SK-N-SH (cell line): ENCODE measurements at regions not wholly inside any gene's neighbourhood (a gene's known extent, or its start where the extent isn't known, plus 50 kb on each side); places are given as distances from the start of the nearest gene placed in this dataset.

ENCODE experiments used
- CTCF ChIA-PET: fragments of 300-600, 350-600 bp; formaldehyde crosslinking; extraction: SDS; loops from one replicate; lab custom pipeline; 2021; lab: Yijun Ruan, JAX
- POLR2A ChIA-PET: fragments of 350-600 bp; sonication (Branson Sonifier 250); formaldehyde crosslinking; extraction: SDS; loops from one replicate; lab custom pipeline; 2020; ENCODE audit warnings: antibody characterized with exemption, inconsistent platforms; lab: Yijun Ruan, JAX
- DNase-seq: peaks from one replicate; pipeline ENCODE4 v3.0.0; 2012
- H2AFZ ChIP-seq: fragments of 200-600 bp; sonication (generic); 2 replicates; pipeline ENCODE4 v1.8.1; 2016; ENCODE audit warnings: antibody characterized with exemption, mild to moderate bottlenecking, low read depth
- H3F3A ChIP-seq: fragments of 200-600 bp; sonication (generic); replicated peaks from 2 replicates; pipeline ENCODE3; 2016; ENCODE audit warnings: antibody characterized with exemption, mild to moderate bottlenecking; ENCODE audit not compliant: insufficient read depth
- H3K27ac ChIP-seq, 2 experiments: fragments of 200-500 bp in 1 of 2; fragments of 200-600 bp in 1 of 2; sonication (Bioruptor generic) in 1 of 2; sonication (generic), shearing (Covaris generic) in 1 of 2; 2 replicates each; pipeline versions ENCODE4 v1.5.1 to v1.6.1; 2014 to 2016; ENCODE audit warnings: low read depth in 2 of 2, inconsistent platforms in 1 of 2, low read length in 1 of 2, mild to moderate bottlenecking in 1 of 2, mixed read lengths in 1 of 2
- H3K27me3 ChIP-seq: fragments of 200-600 bp; sonication (generic), shearing (Covaris generic); 2 replicates; pipeline ENCODE4 v1.6.1; 2016; ENCODE audit warnings: mixed run types; ENCODE audit not compliant: insufficient read depth
- H3K36me3 ChIP-seq, 2 experiments: fragments of 200-500 bp in 1 of 2; fragments of 200-600 bp in 1 of 2; sonication (Bioruptor generic) in 1 of 2; sonication (generic) in 1 of 2; replicated peaks in 1 of 2; 2 replicates each; pipeline versions ENCODE3 to v1.5.1; 2014 to 2016; ENCODE audit warnings: low read length in 1 of 2, mild to moderate bottlenecking in 1 of 2; ENCODE audit not compliant: insufficient read depth in 2 of 2, control insufficient read depth in 1 of 2
- H3K4me1 ChIP-seq, 2 experiments: fragments of 200-500 bp in 1 of 2; fragments of 200-600 bp in 1 of 2; sonication (Bioruptor generic) in 1 of 2; sonication (generic), shearing (Covaris generic) in 1 of 2; 2 replicates each; pipeline versions ENCODE4 v1.5.1 to v1.6.1; 2014 to 2016; ENCODE audit warnings: low read depth in 1 of 2, low read length in 1 of 2, mixed run types in 1 of 2; ENCODE audit not compliant: insufficient read depth in 2 of 2, control insufficient read depth in 1 of 2
- H3K4me2 ChIP-seq: fragments of 200-600 bp; sonication (generic), shearing (Covaris generic); 2 replicates; pipeline ENCODE4 v1.6.1; 2017; ENCODE audit warnings: mixed run types
- H3K4me3 ChIP-seq, 2 experiments: fragments of 200-500 bp in 1 of 2; fragments of 200-600 bp in 1 of 2; sonication (Bioruptor generic) in 1 of 2; sonication (generic), shearing (Covaris generic) in 1 of 2; 2 replicates each; pipeline versions ENCODE4 v1.5.1 to v1.8.1; 2014 to 2016; ENCODE audit warnings: low read depth in 2 of 2, inconsistent platforms in 1 of 2, low read length in 1 of 2, mild to moderate bottlenecking in 1 of 2, mixed read lengths in 1 of 2, moderate library complexity in 1 of 2
- H3K79me2 ChIP-seq: fragments of 200-600 bp; sonication (generic); 2 replicates; pipeline ENCODE4 v1.8.1; 2017; ENCODE audit warnings: mild to moderate bottlenecking; ENCODE audit not compliant: insufficient read depth
- H3K9ac ChIP-seq: fragments of 200-600 bp; sonication (generic); 2 replicates; pipeline ENCODE4 v1.6.1; 2017; ENCODE audit warnings: mixed run types
- H3K9me2 ChIP-seq: fragments of 200-600 bp; sonication (generic); 2 replicates; pipeline ENCODE4 v1.6.1; 2017; ENCODE audit warnings: mixed run types
- H3K9me3 ChIP-seq: fragments of 200-600 bp; sonication (generic); 2 replicates; pipeline ENCODE4 v1.6.1; 2017; ENCODE audit warnings: mixed run types, mild to moderate bottlenecking, moderate library complexity
- H4K20me1 ChIP-seq: fragments of 200-600 bp; sonication (generic); 2 replicates; pipeline ENCODE4 v1.6.1; 2017; ENCODE audit warnings: mild to moderate bottlenecking, mixed run types; ENCODE audit not compliant: insufficient read depth
- CHD2 ChIP-seq: fragments of 150-350 bp; IDR thresholded peaks from 2 replicates; pipeline ENCODE4 v1.6.1; 2018; ENCODE audit warnings: low read length; ENCODE audit not compliant: partially characterized antibody
- ELF1 ChIP-seq: IDR thresholded peaks from 2 replicates; pipeline ENCODE4 v1.4.0; 2012
- EP300 ChIP-seq, 2 experiments: IDR thresholded peaks; 2 replicates each; pipeline versions ENCODE4 v1.4.0 to v1.6.1; 2012; ENCODE audit warnings: borderline replicate concordance in 1 of 2, low read depth in 1 of 2, low read length in 1 of 2
- EZH2phosphoT487 ChIP-seq: fragments of 200-600 bp; sonication (generic); IDR thresholded peaks from 2 replicates; pipeline ENCODE4 v1.6.1; 2017; ENCODE audit warnings: low read depth, mixed run types, mild to moderate bottlenecking, antibody characterized with exemption, moderate library complexity, borderline replicate concordance
- FOXM1 ChIP-seq: IDR thresholded peaks from 2 replicates; pipeline ENCODE4 v1.4.0; 2012; ENCODE audit warnings: low read depth, mild to moderate bottlenecking
- GABPA ChIP-seq: IDR thresholded peaks from 2 replicates; pipeline ENCODE4 v1.4.0; 2012; ENCODE audit warnings: low read depth, mild to moderate bottlenecking
- GATA2 ChIP-seq: sonication (generic); formaldehyde crosslinking; IDR thresholded peaks from 2 replicates; pipeline ENCODE4 v1.5.0; 2020; ENCODE audit warnings: mild to moderate bottlenecking, missing genetic modification reagents
- JUND ChIP-seq: IDR thresholded peaks from 2 replicates; pipeline ENCODE4 v1.4.0; 2012
- MAX ChIP-seq: IDR thresholded peaks from 2 replicates; pipeline ENCODE4 v1.4.0; 2012; ENCODE audit warnings: low read depth
- MEF2A ChIP-seq: IDR thresholded peaks from 2 replicates; pipeline ENCODE4 v1.4.0; 2012; ENCODE audit warnings: low read depth, borderline replicate concordance
- MXI1 ChIP-seq: IDR thresholded peaks from 2 replicates; pipeline ENCODE4 v1.6.1; 2012; ENCODE audit warnings: mild to moderate bottlenecking, low read depth, low read length, improper control_type of control experiment
- NFIC ChIP-seq: IDR thresholded peaks from 2 replicates; pipeline ENCODE4 v1.4.0; 2012; ENCODE audit warnings: borderline replicate concordance
- NRF1 ChIP-seq: IDR thresholded peaks from 2 replicates; pipeline ENCODE4 v1.6.1; 2012; ENCODE audit warnings: low read depth, mild to moderate bottlenecking, low read length
- RFX5 ChIP-seq: IDR thresholded peaks from 2 replicates; pipeline ENCODE4 v1.6.1; 2012; ENCODE audit warnings: mild to moderate bottlenecking, improper control_type of control experiment, low read length
- RXRA ChIP-seq: IDR thresholded peaks from 2 replicates; pipeline ENCODE4 v1.4.0; 2012; ENCODE audit warnings: low read depth, mild to moderate bottlenecking, borderline replicate concordance
- SMC3 ChIP-seq: IDR thresholded peaks from 2 replicates; pipeline ENCODE4 v1.6.1; 2012; ENCODE audit warnings: low read depth, low read length, improper control_type of control experiment
- TAF1 ChIP-seq: IDR thresholded peaks from 2 replicates; pipeline ENCODE4 v1.6.1; 2012; ENCODE audit warnings: low read depth, mild to moderate bottlenecking, low read length, moderate library complexity, borderline replicate concordance
- TCF12 ChIP-seq: IDR thresholded peaks from 2 replicates; pipeline ENCODE4 v1.4.0; 2012
- TEAD4 ChIP-seq: IDR thresholded peaks from 2 replicates; pipeline ENCODE4 v1.4.0; 2012; ENCODE audit warnings: mild to moderate bottlenecking, borderline replicate concordance; ENCODE audit not compliant: insufficient read depth
- USF1 ChIP-seq: IDR thresholded peaks from 2 replicates; pipeline ENCODE4 v1.4.0; 2012; ENCODE audit warnings: low read depth, borderline replicate concordance
- USF2 ChIP-seq: fragments of 150-350 bp; IDR thresholded peaks from 2 replicates; pipeline ENCODE4 v1.6.1; 2017; ENCODE audit warnings: antibody characterized with exemption, low read length, low read depth, borderline replicate concordance
- YY1 ChIP-seq: IDR thresholded peaks from 2 replicates; pipeline ENCODE4 v1.4.0; 2012; ENCODE audit warnings: low read depth, mild to moderate bottlenecking
- ZBTB33 ChIP-seq: IDR thresholded peaks from 2 replicates; pipeline ENCODE4 v1.4.0; 2012; ENCODE audit warnings: low read depth, borderline replicate concordance
- WGBS: methylation state at CpG from one replicate; pipeline ENCODE4 v1.1.6; 2017; ENCODE audit warnings: low lambda C conversion rate; 5-methylcytosine and 5-hydroxymethylcytosine counted together
- TF ChIP-seq, protein P1 (sequence below): IDR thresholded peaks from 2 replicates; pipeline ENCODE4; 2012

DNA sequence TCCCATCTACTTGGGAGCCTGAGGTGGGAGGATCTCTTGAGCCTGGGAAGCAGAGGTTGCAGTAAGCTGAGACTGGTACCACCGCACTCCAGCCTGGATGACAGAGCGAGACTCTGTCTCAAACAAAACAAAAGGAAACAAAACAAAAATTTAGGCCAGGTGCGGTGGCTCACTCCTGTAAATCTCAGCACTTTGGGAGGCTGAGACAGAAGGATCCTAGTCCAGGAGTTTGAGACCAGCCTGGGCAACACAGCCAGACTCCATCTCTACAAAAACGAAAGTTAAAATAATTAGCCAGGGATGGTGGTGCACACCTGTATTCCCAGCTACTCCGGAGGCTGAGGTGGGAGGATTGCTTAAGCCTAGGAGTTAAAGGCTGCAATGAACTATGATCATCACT is 183.2 kb upstream of the ZNF217 start:
- H3K36me3 ChIP-seq = no peaks in the 10 kb centered on the region
- no peak for TF ChIP-seq MAX
- TF ChIP-seq JUND = no peak
- no peak for TF ChIP-seq EZH2phosphoT487
- TF ChIP-seq, protein P1, sequence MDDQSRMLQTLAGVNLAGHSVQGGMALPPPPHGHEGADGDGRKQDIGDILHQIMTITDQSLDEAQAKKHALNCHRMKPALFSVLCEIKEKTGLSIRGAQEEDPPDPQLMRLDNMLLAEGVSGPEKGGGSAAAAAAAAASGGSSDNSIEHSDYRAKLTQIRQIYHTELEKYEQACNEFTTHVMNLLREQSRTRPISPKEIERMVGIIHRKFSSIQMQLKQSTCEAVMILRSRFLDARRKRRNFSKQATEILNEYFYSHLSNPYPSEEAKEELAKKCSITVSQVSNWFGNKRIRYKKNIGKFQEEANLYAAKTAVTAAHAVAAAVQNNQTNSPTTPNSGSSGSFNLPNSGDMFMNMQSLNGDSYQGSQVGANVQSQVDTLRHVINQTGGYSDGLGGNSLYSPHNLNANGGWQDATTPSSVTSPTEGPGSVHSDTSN = no peak
- no peak for TF ChIP-seq FOXM1
- TF ChIP-seq NRF1 = no peak
- no peak for TF ChIP-seq CHD2
- no peak for TF ChIP-seq TEAD4
- no peak for TF ChIP-seq TAF1
- WGBS = 96% methylated on average over 5 of the region's 5 CpGs
- H2AFZ ChIP-seq = no peak overlapping the region
- no peaks in the 10 kb centered on the region for H3K27me3 ChIP-seq
- no peak overlapping the region for H3K9ac ChIP-seq
- peaks cover 28% of the 10 kb centered on the region for H3F3A ChIP-seq
- H3K9me3 ChIP-seq = no peaks in the 10 kb centered on the region
- H3K4me3 ChIP-seq = no peak overlapping the region
- no peaks in the 10 kb centered on the region for H4K20me1 ChIP-seq
- H3K4me2 ChIP-seq = no peak overlapping the region
- peak overlapping the region in 1 of 2 experiments; percentile 100; a peak in 1 of 4 replicates for H3K27ac ChIP-seq
- POLR2A ChIA-PET = no interaction called here
- peaks cover 5% of the 10 kb centered on the region; the same call in 1 of the 2 replicates for H3K79me2 ChIP-seq
- CTCF ChIA-PET = interaction anchor here (1.4 kb wide), 1 partner anchor 16 kb away, joined by 3 read pairs; no protein-coding TSS in a partner anchor
- no peak for DNase-seq
- H3K4me1 ChIP-seq = peaks cover 0 to 15% of the 10 kb centered on the region in 2 experiments; a peak in 1 of 4 replicates
- H3K9me2 ChIP-seq = no peaks in the 10 kb centered on the region

DNA sequence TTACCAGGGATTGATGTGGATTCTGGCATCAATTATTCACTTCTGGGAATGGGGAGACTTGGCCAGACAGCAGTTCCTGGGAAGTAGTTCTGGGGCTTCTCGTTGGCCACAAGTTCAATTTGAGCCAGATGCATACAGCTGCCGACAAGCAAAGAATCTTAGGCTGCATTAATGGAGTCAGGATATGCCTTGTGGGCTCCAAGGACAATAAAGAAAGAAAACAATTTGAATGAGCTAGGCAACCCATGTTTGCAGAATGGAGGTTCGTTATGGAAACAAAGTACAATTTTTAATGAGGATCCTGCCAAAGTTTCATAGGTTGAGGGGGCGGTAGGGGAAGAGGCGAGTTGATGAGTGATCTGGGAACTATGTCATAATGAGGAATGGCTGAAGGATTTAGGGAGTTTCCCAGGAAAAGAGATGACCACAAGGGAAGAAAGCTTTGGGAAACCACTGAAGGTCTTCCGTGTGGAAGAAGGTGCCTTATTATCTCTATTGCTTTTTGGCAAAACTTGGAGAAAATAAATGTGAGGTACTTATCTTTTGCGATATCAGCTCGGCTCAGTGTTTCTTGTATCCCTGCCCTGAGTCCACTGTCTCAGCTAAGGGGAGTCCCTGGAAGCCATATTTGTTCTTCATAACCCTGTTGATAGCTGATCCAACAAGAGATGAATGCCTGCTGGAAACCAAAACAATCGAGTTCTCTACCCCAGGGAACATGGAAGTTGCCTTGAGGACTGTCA is 181.0 kb upstream of the ZNF217 start:
- no peak overlapping the region for H2AFZ ChIP-seq
- H3K79me2 ChIP-seq = peaks cover 5% of the 10 kb centered on the region; the same call in 1 of the 2 replicates
- no peaks in the 10 kb centered on the region for H3K36me3 ChIP-seq
- H4K20me1 ChIP-seq = no peaks in the 10 kb centered on the region
- peak overlapping the region; percentile 61 for H3K4me2 ChIP-seq
- H3K9ac ChIP-seq = peak overlapping the region; percentile 88
- H3K27ac ChIP-seq = peak overlapping the region; percentile 53 to 100; a peak in 3 of 4 replicates
- CTCF ChIA-PET = no interaction called here
- DNase-seq = no peak
- H3K4me3 ChIP-seq = 0 out of 4 replicates have a peak overlapping the region, but pooled peaks of 1 of the 2 experiments have one; percentile 4
- POLR2A ChIA-PET = no interaction called here
- H3K9me3 ChIP-seq = no peaks in the 10 kb centered on the region
- peaks cover 0 to 15% of the 10 kb centered on the region in 2 experiments; a peak in 1 of 4 replicates for H3K4me1 ChIP-seq
- no peaks in the 10 kb centered on the region for H3K9me2 ChIP-seq
- no peaks in the 10 kb centered on the region for H3K27me3 ChIP-seq
- peaks cover 30% of the 10 kb centered on the region for H3F3A ChIP-seq
- WGBS = 11% methylated on average over 9 of the region's 9 CpGs
- TF ChIP-seq EP300 (IDR thresholded peaks at IDR 0.05; ENCODE audit: borderline replicate concordance in 1 of 2, low read depth in 1 of 2, low read length in 1 of 2) (peak in 1 of 2 experiments; percentile 81; a peak in 1 of 4 replicates), USF2 (no peak), JUND (no peak), NFIC (no peak), RXRA (peak; percentile 50; the same call in 1 of the 2 replicates), USF1 (no peak), YY1 (peak; percentile 15; the same call in 1 of the 2 replicates), MXI1 (no peak), TCF12 (0 out of 2 replicates have a peak, but pooled peaks have one; percentile 22), ELF1 (no peak), ZBTB33 (no peak), CHD2 (no peak), SMC3 (no peak), EZH2phosphoT487 (no peak), GATA2 (no peak), RFX5 (no peak), GABPA (no peak), MEF2A (peak; percentile 48; the same call in 1 of the 2 replicates)
